Smooth muscle cell (in vitro differentiated cells): ENCODE measurements at regions not wholly inside any gene's neighbourhood (a gene's known extent, or its start where the extent isn't known, plus 50 kb on each side); places are given as distances from the start of the nearest gene placed in this dataset.
"Not testable (repeated sequence)": the region's sequence is repeated elsewhere in the genome, so short reads cannot be mapped to it uniquely, and the experiment has no call there.

Experiments used
- DNase-seq: peaks from one replicate; lab custom pipeline; 2025; ENCODE audit not compliant: unreplicated experiment; lab: John Stamatoyannopoulos, UW
- H2AFZ ChIP-seq: fragments of 200-600 bp; sonication (generic); 2 replicates; pipeline ENCODE4 v1.6.0; 2016; ENCODE audit warnings: antibody characterized with exemption, low read depth, mild to moderate bottlenecking
- H3F3A ChIP-seq: fragments of 200-600 bp; sonication (generic); 2 replicates; pipeline ENCODE4 v1.6.0; 2017; ENCODE audit warnings: antibody characterized with exemption, low read depth
- H3K27ac ChIP-seq: fragments of 200-600 bp; sonication (generic); 2 replicates; pipeline ENCODE4 v1.5.1; 2016; ENCODE audit warnings: low read depth, mild to moderate bottlenecking
- H3K27me3 ChIP-seq: fragments of 200-600 bp; sonication (generic); 2 replicates; pipeline ENCODE4 v1.6.1; 2016; ENCODE audit warnings: low read depth, mild to moderate bottlenecking
- H3K36me3 ChIP-seq: fragments of 200-600 bp; sonication (generic); 2 replicates; pipeline ENCODE4 v1.5.1; 2016; ENCODE audit warnings: low read depth
- H3K4me1 ChIP-seq: fragments of 200-600 bp; sonication (generic); 2 replicates; pipeline ENCODE4 v1.5.1; 2016; ENCODE audit warnings: low read depth
- H3K4me2 ChIP-seq: fragments of 200-600 bp; sonication (generic); 2 replicates; pipeline ENCODE4 v1.6.0; 2016; ENCODE audit warnings: mild to moderate bottlenecking
- H3K4me3 ChIP-seq: fragments of 200-600 bp; sonication (generic); 2 replicates; pipeline ENCODE4 v1.5.1; 2016; ENCODE audit warnings: mild to moderate bottlenecking
- H3K79me2 ChIP-seq: fragments of 200-600 bp; sonication (generic); 2 replicates; pipeline ENCODE4 v1.6.0; 2016; ENCODE audit warnings: low read depth, mild to moderate bottlenecking
- H3K9ac ChIP-seq: fragments of 200-600 bp; sonication (generic); 2 replicates; pipeline ENCODE4 v1.6.0; 2016; ENCODE audit warnings: low read depth
- H3K9me3 ChIP-seq: fragments of 200-600 bp; sonication (generic); replicated peaks from 2 replicates; pipeline ENCODE4 v1.5.1; 2016; ENCODE audit warnings: low read depth
- H4K20me1 ChIP-seq: fragments of 200-600 bp; sonication (generic); 2 replicates; pipeline ENCODE4 v1.6.0; 2016; ENCODE audit warnings: low read depth
- WGBS: methylation state at CpG from one replicate; pipeline ENCODE4 v1.1.7; 2016; ENCODE audit warnings: low lambda C conversion rate; 5-methylcytosine and 5-hydroxymethylcytosine counted together
- TF ChIP-seq, protein P1 (sequence below): fragments of 200-600 bp; sonication (generic); IDR thresholded peaks from 2 replicates; pipeline ENCODE4 v1.5.1; 2017; ENCODE audit warnings: borderline replicate concordance, mild to moderate bottlenecking, antibody characterized with exemption; ENCODE audit not compliant: insufficient read depth, poor library complexity, severe bottlenecking

DNA sequence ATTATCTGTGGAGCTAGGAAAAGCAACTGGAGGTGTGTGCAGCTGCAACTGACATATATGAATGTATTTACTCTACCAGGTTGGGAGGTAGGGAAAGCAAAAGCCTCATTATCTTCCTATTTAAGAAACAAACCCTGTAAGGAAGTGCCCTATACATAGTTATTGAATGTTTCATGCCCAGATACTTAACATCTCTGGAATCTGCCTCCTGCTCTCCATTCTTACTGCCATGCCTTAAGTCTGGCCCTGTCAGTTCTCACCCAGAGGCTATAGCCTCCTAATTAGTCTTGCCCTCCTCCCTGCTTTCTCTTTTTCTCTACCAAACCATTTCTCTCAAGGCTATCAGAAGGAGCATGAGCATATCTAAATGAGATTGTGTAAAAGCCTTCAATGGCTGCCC is 542.6 kb upstream of the LRRN3 start:
- Histone ChIP-seq H3K4me3 (no peak overlapping the region), H4K20me1 (no peaks in the 10 kb centered on the region), H3F3A (no peaks in the 10 kb centered on the region), H3K27ac (no peak overlapping the region), H3K79me2 (no peaks in the 10 kb centered on the region), H3K27me3 (no peaks in the 10 kb centered on the region), H2AFZ (no peak overlapping the region), H3K4me1 (no peaks in the 10 kb centered on the region), H3K36me3 (no peaks in the 10 kb centered on the region), H3K4me2 (no peak overlapping the region), H3K9me3 (no peaks in the 10 kb centered on the region), H3K9ac (no peak overlapping the region)
- DNase-seq, result no peak
- TF ChIP-seq, protein P1, sequence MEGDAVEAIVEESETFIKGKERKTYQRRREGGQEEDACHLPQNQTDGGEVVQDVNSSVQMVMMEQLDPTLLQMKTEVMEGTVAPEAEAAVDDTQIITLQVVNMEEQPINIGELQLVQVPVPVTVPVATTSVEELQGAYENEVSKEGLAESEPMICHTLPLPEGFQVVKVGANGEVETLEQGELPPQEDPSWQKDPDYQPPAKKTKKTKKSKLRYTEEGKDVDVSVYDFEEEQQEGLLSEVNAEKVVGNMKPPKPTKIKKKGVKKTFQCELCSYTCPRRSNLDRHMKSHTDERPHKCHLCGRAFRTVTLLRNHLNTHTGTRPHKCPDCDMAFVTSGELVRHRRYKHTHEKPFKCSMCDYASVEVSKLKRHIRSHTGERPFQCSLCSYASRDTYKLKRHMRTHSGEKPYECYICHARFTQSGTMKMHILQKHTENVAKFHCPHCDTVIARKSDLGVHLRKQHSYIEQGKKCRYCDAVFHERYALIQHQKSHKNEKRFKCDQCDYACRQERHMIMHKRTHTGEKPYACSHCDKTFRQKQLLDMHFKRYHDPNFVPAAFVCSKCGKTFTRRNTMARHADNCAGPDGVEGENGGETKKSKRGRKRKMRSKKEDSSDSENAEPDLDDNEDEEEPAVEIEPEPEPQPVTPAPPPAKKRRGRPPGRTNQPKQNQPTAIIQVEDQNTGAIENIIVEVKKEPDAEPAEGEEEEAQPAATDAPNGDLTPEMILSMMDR, result no peak

DNA sequence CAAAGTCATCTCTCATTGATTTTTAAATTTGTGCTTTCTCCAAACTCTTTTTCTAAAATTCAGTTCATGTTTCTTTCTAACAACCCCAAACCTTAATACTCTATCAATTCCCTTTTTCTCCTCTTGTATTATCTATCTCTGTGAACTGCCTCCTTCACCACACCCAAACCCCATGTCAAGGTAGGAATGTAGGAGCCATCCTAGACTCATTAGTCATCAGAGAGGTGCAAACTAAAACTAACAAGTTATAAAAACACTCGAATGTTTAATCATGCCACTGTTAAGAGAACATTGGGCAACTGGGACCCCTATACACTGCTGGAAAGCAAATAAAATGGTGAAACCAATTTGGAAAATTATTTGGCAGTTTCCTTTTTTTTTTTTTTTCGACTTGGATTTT is 533.8 kb upstream of the LRRN3 start:
- no peak for DNase-seq
- Histone ChIP-seq H3K4me3 (no peak overlapping the region), H3K36me3 (no peaks in the 10 kb centered on the region), H3K9me3 (no peaks in the 10 kb centered on the region), H3K4me1 (no peaks in the 10 kb centered on the region), H3K27me3 (no peaks in the 10 kb centered on the region), H3K9ac (no peak overlapping the region), H4K20me1 (no peaks in the 10 kb centered on the region), H3F3A (no peaks in the 10 kb centered on the region), H3K27ac (no peak overlapping the region), H2AFZ (no peak overlapping the region), H3K79me2 (no peaks in the 10 kb centered on the region), H3K4me2 (no peak overlapping the region)
- TF ChIP-seq, protein P1, result no peak
- WGBS, result 86% methylated on average over 2 of the region's 2 CpGs

DNA sequence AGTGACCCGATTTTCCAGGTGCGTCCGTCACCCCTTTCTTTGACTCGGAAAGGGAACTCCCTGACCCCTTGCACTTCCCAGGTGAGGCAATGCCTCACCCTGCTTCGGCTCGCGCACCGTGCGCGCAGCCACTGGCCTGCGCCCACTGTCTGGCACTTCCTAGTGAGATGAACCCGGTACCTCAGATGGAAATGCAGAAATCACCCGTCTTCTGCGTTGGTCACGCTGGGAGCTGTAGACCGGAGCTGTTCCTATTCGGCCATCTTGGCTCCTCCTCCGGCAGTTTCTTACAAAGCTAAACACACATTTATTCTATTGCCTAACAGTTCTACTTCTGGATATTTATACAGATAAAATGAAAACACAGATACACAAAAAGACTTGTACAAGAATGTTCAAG is 527.6 kb upstream of the LRRN3 start:
- DNase-seq, H3K79me2 ChIP-seq, H2AFZ ChIP-seq, H3K4me2 ChIP-seq, H3K36me3 ChIP-seq, H3K4me1 ChIP-seq, H3K27ac ChIP-seq, H3K9me3 ChIP-seq, H3K27me3 ChIP-seq, H3K9ac ChIP-seq, H3K4me3 ChIP-seq, H3F3A ChIP-seq, H4K20me1 ChIP-seq: not testable (repeated sequence)
- 96% methylated on average over 14 of the region's 18 CpGs for WGBS

DNA sequence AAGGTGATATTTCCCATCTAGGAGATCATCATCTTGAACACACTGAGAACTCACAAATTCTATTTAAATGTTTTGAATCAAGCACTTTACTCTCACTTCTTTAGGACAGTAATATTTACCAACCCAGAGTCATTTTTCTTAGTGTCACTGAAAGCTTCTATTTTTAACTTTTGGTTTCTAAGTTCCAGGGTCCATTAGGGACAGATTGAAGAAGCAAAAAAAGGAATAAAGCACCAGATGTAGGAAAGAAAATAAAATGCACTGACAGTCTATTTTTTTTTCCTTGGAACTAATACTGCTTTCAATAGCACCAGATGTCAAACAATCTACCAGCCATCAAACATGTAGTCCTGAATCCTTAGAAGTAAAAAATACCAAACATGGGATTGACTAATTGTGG is 526.7 kb upstream of the LRRN3 start:
- TF ChIP-seq, protein P1, result no peak
- no peaks in the 10 kb centered on the region for H3K36me3 ChIP-seq

More for the DNA sequence above, 526.7 kb upstream of the LRRN3 start:
- DNase-seq, result no peak
- Histone ChIP-seq H3F3A (no peaks in the 10 kb centered on the region), H2AFZ (no peak overlapping the region), H3K79me2 (no peaks in the 10 kb centered on the region), H3K27me3 (no peaks in the 10 kb centered on the region), H3K4me3 (no peak overlapping the region), H3K4me1 (no peaks in the 10 kb centered on the region), H4K20me1 (no peaks in the 10 kb centered on the region), H3K27ac (no peak overlapping the region), H3K9me3 (no peaks in the 10 kb centered on the region), H3K4me2 (no peak overlapping the region), H3K9ac (no peak overlapping the region)
